Smooth muscle cell (in vitro differentiated cells): ENCODE measurements at regions not wholly inside any gene's neighbourhood (a gene's known extent, or its start where the extent isn't known, plus 50 kb on each side); places are given as distances from the start of the nearest gene placed in this dataset.
"Not testable (repeated sequence)": the region's sequence is repeated elsewhere in the genome, so short reads cannot be mapped to it uniquely, and the experiment has no call there.

ENCODE experiments used
- DNase-seq: peaks from one replicate; lab custom pipeline; 2025; ENCODE audit not compliant: unreplicated experiment; lab: John Stamatoyannopoulos, UW
- H2AFZ ChIP-seq: fragments of 200-600 bp; sonication (generic); 2 replicates; pipeline ENCODE4 v1.6.0; 2016; ENCODE audit warnings: antibody characterized with exemption, low read depth, mild to moderate bottlenecking
- H3F3A ChIP-seq: fragments of 200-600 bp; sonication (generic); 2 replicates; pipeline ENCODE4 v1.6.0; 2017; ENCODE audit warnings: antibody characterized with exemption, low read depth
- H3K27ac ChIP-seq: fragments of 200-600 bp; sonication (generic); 2 replicates; pipeline ENCODE4 v1.5.1; 2016; ENCODE audit warnings: low read depth, mild to moderate bottlenecking
- H3K27me3 ChIP-seq: fragments of 200-600 bp; sonication (generic); 2 replicates; pipeline ENCODE4 v1.6.1; 2016; ENCODE audit warnings: low read depth, mild to moderate bottlenecking
- H3K36me3 ChIP-seq: fragments of 200-600 bp; sonication (generic); 2 replicates; pipeline ENCODE4 v1.5.1; 2016; ENCODE audit warnings: low read depth
- H3K4me1 ChIP-seq: fragments of 200-600 bp; sonication (generic); 2 replicates; pipeline ENCODE4 v1.5.1; 2016; ENCODE audit warnings: low read depth
- H3K4me2 ChIP-seq: fragments of 200-600 bp; sonication (generic); 2 replicates; pipeline ENCODE4 v1.6.0; 2016; ENCODE audit warnings: mild to moderate bottlenecking
- H3K4me3 ChIP-seq: fragments of 200-600 bp; sonication (generic); 2 replicates; pipeline ENCODE4 v1.5.1; 2016; ENCODE audit warnings: mild to moderate bottlenecking
- H3K79me2 ChIP-seq: fragments of 200-600 bp; sonication (generic); 2 replicates; pipeline ENCODE4 v1.6.0; 2016; ENCODE audit warnings: low read depth, mild to moderate bottlenecking
- H3K9ac ChIP-seq: fragments of 200-600 bp; sonication (generic); 2 replicates; pipeline ENCODE4 v1.6.0; 2016; ENCODE audit warnings: low read depth
- H3K9me3 ChIP-seq: fragments of 200-600 bp; sonication (generic); replicated peaks from 2 replicates; pipeline ENCODE4 v1.5.1; 2016; ENCODE audit warnings: low read depth
- H4K20me1 ChIP-seq: fragments of 200-600 bp; sonication (generic); 2 replicates; pipeline ENCODE4 v1.6.0; 2016; ENCODE audit warnings: low read depth
- CTCF ChIP-seq: fragments of 200-600 bp; sonication (generic); IDR thresholded peaks from 2 replicates; pipeline ENCODE4 v1.5.1; 2017; ENCODE audit warnings: borderline replicate concordance, mild to moderate bottlenecking, antibody characterized with exemption; ENCODE audit not compliant: insufficient read depth, poor library complexity, severe bottlenecking
- WGBS: methylation state at CpG from one replicate; pipeline ENCODE4 v1.1.7; 2016; ENCODE audit warnings: low lambda C conversion rate; 5-methylcytosine and 5-hydroxymethylcytosine counted together

GRCh38 chr2:183829931-183830330, 705.7 kb downstream of the NUP35 start:
- Histone ChIP-seq H3K27me3 (no peaks in the 10 kb centered on the region), H4K20me1 (no peaks in the 10 kb centered on the region), H3K27ac (no peak overlapping the region), H2AFZ (no peak overlapping the region), H3K4me3 (no peak overlapping the region), H3K4me2 (no peak overlapping the region), H3K4me1 (no peaks in the 10 kb centered on the region), H3K9ac (no peak overlapping the region), H3K79me2 (no peaks in the 10 kb centered on the region), H3K9me3 (peaks cover 3% of the 10 kb centered on the region), H3F3A (no peaks in the 10 kb centered on the region), H3K36me3 (no peaks in the 10 kb centered on the region)
- no peak for TF ChIP-seq CTCF
- 91% methylated on average over 2 of the region's 2 CpGs for WGBS
- DNase-seq = no peak

- Histone ChIP-seq H3K4me1 (no peaks in the 10 kb centered on the region), H3K4me2 (no peak overlapping the region), H3K9ac (no peak overlapping the region), H3K79me2 (no peaks in the 10 kb centered on the region), H3K9me3 (no peaks in the 10 kb centered on the region), H3K27me3 (no peaks in the 10 kb centered on the region), H2AFZ (no peak overlapping the region), H3K36me3 (no peaks in the 10 kb centered on the region), H3F3A (no peaks in the 10 kb centered on the region), H4K20me1 (no peaks in the 10 kb centered on the region), H3K4me3 (no peak overlapping the region), H3K27ac (no peak overlapping the region)
- no peak for TF ChIP-seq CTCF
- 82% methylated on average over 2 of the region's 2 CpGs for WGBS
- no peak for DNase-seq
Measured at GRCh38 chr2:183837157-183837556, 712.9 kb downstream of the NUP35 start.

GRCh38 chr2:183838295-183838694, 714.1 kb downstream of the NUP35 start:
- Histone ChIP-seq H3K27ac (no peak overlapping the region), H2AFZ (no peak overlapping the region), H3K4me2 (no peak overlapping the region), H3K4me3 (no peak overlapping the region), H3K79me2 (no peaks in the 10 kb centered on the region), H3K27me3 (no peaks in the 10 kb centered on the region), H3F3A (no peaks in the 10 kb centered on the region), H3K36me3 (no peaks in the 10 kb centered on the region), H3K9me3 (no peaks in the 10 kb centered on the region), H3K4me1 (no peaks in the 10 kb centered on the region), H3K9ac (no peak overlapping the region), H4K20me1 (no peaks in the 10 kb centered on the region)
- no peak for DNase-seq
- WGBS = 95% methylated on average over 5 of the region's 5 CpGs
- no peak for TF ChIP-seq CTCF

- Histone ChIP-seq H3K4me1 (no peaks in the 10 kb centered on the region), H3K36me3 (no peaks in the 10 kb centered on the region), H3K4me2 (no peak overlapping the region), H3K9ac (no peak overlapping the region), H3K9me3 (no peaks in the 10 kb centered on the region), H3K79me2 (no peaks in the 10 kb centered on the region), H3K27me3 (no peaks in the 10 kb centered on the region), H3K27ac (no peak overlapping the region), H3K4me3 (no peak overlapping the region), H3F3A (no peaks in the 10 kb centered on the region), H2AFZ (no peak overlapping the region), H4K20me1 (no peaks in the 10 kb centered on the region)
- DNase-seq = no peak
- WGBS = 70% methylated on average over 4 of the region's 4 CpGs
- no peak for TF ChIP-seq CTCF
Measured at GRCh38 chr2:183840061-183840584, 715.9 kb downstream of the NUP35 start.

GRCh38 chr2:183849826-183850225, 725.6 kb downstream of the NUP35 start:
- H3K4me1 ChIP-seq, H3K9me3 ChIP-seq, H4K20me1 ChIP-seq, H3K27ac ChIP-seq, H2AFZ ChIP-seq, H3K27me3 ChIP-seq, DNase-seq, H3K36me3 ChIP-seq, H3F3A ChIP-seq, H3K4me3 ChIP-seq, H3K4me2 ChIP-seq, H3K9ac ChIP-seq, H3K79me2 ChIP-seq: not testable (repeated sequence)
- WGBS = 82% methylated on average over 11 of the region's 11 CpGs
